BLaER1 (cell line): ENCODE measurements at regions not wholly inside any gene's neighbourhood (a gene's known extent, or its start where the extent isn't known, plus 50 kb on each side); places are given as distances from the start of the nearest gene placed in this dataset.
"Not testable (repeated sequence)": the region's sequence is repeated elsewhere in the genome, so short reads cannot be mapped to it uniquely, and the experiment has no call there.

ENCODE experiments used
- H3K27ac ChIP-seq: shearing (Covaris generic); formaldehyde crosslinking; 2 replicates; pipeline ENCODE4 v1.8.1; 2022
- H3K27me3 ChIP-seq: shearing (Covaris generic); formaldehyde crosslinking; 2 replicates; pipeline ENCODE4 v1.8.1; 2022
- H3K36me3 ChIP-seq: shearing (Covaris generic); formaldehyde crosslinking; 2 replicates; pipeline ENCODE4 v1.8.1; 2022
- H3K4me1 ChIP-seq: shearing (Covaris generic); formaldehyde crosslinking; 2 replicates; pipeline ENCODE4 v1.8.1; 2022
- H3K4me2 ChIP-seq: shearing (Covaris generic); formaldehyde crosslinking; 2 replicates; pipeline ENCODE4 v1.8.1; 2022
- H3K4me3 ChIP-seq: shearing (Covaris generic); formaldehyde crosslinking; 2 replicates; pipeline ENCODE4 v1.8.1; 2022
- H3K9ac ChIP-seq: shearing (Covaris generic); formaldehyde crosslinking; 2 replicates; pipeline ENCODE4 v1.8.1; 2022
- H3K9me3 ChIP-seq: shearing (Covaris generic); formaldehyde crosslinking; 2 replicates; pipeline ENCODE4 v1.8.1; 2022
- H4K20me1 ChIP-seq: shearing (Covaris generic); formaldehyde crosslinking; 2 replicates; pipeline ENCODE4 v1.8.1; 2022
- Cebpa-rat ChIP-seq: shearing (Covaris generic); IDR thresholded peaks from 2 replicates; pipeline ENCODE4 v1.8.1; 2022

DNA sequence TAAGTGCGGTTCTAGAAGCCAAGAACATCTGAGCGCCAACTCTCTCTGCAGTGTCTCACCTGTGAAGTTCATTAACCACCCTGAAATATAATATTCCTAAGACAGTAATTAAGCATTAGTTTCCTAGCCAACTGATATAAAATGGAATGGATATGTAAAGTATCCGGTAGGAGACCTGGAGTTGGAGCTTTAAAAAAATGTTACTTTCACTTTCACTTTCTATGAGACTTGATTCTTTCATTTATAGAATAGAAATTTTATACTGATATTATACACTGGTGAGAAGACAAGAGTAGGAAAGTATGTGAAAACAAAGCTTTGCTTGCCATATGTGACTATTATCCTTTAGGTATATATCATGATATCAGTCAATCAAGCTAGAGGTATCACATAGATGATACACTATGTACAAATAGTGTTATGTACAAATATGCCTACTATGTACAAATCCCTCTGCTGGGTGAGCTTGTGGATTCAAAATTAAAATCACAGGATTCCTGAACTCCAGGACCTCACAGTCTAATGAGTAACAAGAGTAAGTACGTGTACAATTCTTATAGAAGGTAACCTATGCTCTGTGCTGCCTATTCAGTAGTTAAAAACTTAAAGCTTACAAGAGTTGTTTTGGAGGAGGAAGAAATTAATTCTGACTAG, 934.2 kb downstream of the TTLL7 start:
- no peaks in the 10 kb centered on the region for H3K9me3 ChIP-seq
- H3K9ac ChIP-seq = no peak overlapping the region
- no peak for TF ChIP-seq Cebpa-rat
- H3K4me1 ChIP-seq = no peaks in the 10 kb centered on the region
- no peak overlapping the region for H3K4me3 ChIP-seq
- H3K4me2 ChIP-seq = no peak overlapping the region
- no peaks in the 10 kb centered on the region for H3K36me3 ChIP-seq
- no peaks in the 10 kb centered on the region for H3K27me3 ChIP-seq
- H3K27ac ChIP-seq = no peak overlapping the region
- no peaks in the 10 kb centered on the region for H4K20me1 ChIP-seq

DNA sequence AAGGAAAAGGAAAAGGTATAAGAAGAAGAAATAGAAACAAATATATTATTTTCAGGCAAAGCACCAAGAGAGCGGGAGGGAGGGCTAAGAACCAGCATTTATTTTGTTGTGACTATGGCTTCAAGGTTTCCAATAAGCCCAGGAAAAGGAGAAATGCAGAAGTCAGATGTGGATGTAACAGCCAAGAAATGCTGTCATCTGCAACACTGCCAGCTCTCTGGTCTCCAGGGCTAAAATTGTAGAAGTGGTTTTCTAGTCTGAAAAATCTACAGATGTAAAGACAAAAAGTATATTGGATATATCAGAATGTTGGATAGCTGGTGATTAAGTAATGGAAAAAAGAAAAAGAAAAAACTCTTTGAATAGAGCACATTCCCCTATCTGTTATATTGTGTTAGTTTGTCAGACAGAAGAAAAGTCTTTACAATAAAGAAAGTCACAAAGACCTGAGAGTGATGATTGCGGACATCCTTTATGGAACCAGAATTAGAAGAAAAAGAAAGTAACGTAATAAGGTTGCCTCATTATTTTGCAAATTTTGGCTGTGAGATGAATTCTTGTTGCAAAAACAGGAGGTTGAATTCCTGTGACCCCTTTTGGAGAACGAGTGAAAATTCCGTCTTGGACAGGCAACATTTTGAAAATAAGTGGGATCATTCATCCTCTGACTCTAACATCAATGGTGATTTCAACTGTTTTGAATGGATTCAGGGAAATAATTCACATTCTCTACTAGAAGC, 938.1 kb downstream of the TTLL7 start:
- H3K27ac ChIP-seq = no peak overlapping the region
- H3K4me2 ChIP-seq = no peak overlapping the region
- no peak overlapping the region for H3K4me3 ChIP-seq
- H3K9ac ChIP-seq = no peak overlapping the region
- no peaks in the 10 kb centered on the region for H4K20me1 ChIP-seq
- H3K9me3 ChIP-seq = no peaks in the 10 kb centered on the region
- H3K4me1 ChIP-seq = no peaks in the 10 kb centered on the region
- H3K36me3 ChIP-seq = no peaks in the 10 kb centered on the region
- no peak for TF ChIP-seq Cebpa-rat
- no peaks in the 10 kb centered on the region for H3K27me3 ChIP-seq

DNA sequence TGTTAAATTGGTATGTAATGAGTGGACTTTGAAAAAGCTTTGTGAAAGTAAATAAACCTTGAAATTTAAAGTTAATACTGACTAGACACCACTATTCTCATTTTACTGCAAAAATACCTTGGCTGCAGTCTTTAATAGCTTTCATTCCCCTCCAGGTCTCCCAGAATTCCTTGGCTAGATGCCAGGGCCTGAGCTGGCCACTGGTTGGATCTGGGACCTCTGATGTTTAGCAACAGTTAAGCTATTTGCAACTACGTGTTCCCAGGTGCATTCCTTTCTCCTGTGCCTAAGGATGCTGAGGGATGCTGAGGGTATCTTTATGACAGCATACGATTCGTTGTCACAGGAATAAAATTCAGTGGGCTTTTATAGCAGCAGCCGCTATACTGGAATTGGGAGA, 938.7 kb downstream of the TTLL7 start:
- H3K9ac ChIP-seq = no peak overlapping the region
- H3K4me3 ChIP-seq = no peak overlapping the region
- no peaks in the 10 kb centered on the region for H3K9me3 ChIP-seq
- H3K36me3 ChIP-seq = no peaks in the 10 kb centered on the region
- no peaks in the 10 kb centered on the region for H3K4me1 ChIP-seq
- no peaks in the 10 kb centered on the region for H3K27me3 ChIP-seq
- H4K20me1 ChIP-seq = no peaks in the 10 kb centered on the region
- TF ChIP-seq Cebpa-rat = no peak
- no peak overlapping the region for H3K27ac ChIP-seq
- H3K4me2 ChIP-seq = no peak overlapping the region

DNA sequence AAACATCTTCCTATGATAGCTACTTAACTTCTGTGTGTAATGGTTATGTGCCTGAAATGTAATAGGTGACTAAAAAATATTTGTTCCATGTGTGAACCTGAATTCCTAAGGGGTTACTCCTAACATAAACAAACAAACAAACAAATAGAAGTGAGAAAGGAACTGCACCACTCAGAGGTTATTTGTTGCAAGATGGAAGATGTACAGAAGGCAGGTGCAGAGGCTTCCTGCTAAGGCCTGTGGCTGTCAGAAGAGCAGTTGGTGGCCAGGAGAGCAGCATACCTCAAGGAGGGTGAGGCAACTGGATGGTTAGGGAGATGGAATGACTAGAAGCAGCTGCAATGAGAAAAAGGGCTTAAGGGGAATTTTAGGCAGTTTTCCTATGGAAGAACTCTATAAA, 940.6 kb downstream of the TTLL7 start:
- no peak overlapping the region for H3K4me3 ChIP-seq
- no peaks in the 10 kb centered on the region for H3K4me1 ChIP-seq
- TF ChIP-seq Cebpa-rat = no peak
- H3K27me3 ChIP-seq = no peaks in the 10 kb centered on the region
- no peaks in the 10 kb centered on the region for H3K36me3 ChIP-seq
- no peak overlapping the region for H3K27ac ChIP-seq
- no peak overlapping the region for H3K4me2 ChIP-seq
- no peaks in the 10 kb centered on the region for H4K20me1 ChIP-seq
- H3K9me3 ChIP-seq = no peaks in the 10 kb centered on the region
- H3K9ac ChIP-seq = no peak overlapping the region

DNA sequence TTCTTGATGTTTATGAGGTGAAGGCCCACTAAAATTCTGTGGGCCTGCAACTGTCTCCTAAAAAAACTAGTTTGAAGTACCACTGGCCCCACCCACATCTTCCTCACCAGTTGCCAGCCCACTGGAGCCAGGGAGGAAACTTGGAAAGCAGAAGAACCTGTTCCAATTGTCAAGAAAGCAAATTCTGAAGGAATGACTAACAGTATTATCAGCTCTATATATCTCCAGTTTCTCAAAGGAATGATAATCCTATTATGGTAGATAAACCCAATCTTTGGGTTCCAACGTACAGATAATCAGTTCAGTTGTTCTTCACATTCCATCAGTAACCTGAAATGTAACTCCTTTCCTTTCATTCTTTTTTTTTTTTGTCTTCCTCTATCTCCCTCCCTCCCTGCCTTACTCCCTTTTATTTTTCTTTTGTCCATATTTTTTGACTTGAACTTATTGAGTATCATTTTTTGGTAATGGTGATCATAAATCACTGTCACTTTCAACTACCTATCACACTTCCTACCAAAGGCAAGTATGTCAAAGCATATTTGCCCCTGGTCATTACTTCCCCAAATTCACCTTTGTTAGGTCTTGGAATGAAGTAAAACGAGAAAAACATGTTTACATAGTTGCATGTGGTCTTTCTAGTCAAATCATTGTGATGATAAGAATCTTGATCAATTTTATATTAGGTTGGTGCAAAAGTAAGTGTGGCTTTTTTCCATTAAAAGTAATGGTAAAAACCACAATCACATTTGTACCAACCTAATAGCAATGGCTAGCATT, 943.4 kb downstream of the TTLL7 start:
- Histone ChIP-seq H3K4me3 (no peak overlapping the region), H3K27me3 (no peaks in the 10 kb centered on the region), H4K20me1 (no peaks in the 10 kb centered on the region), H3K27ac (no peak overlapping the region), H3K4me1 (no peaks in the 10 kb centered on the region), H3K9ac (no peak overlapping the region), H3K4me2 (no peak overlapping the region), H3K36me3 (no peaks in the 10 kb centered on the region), H3K9me3 (peaks cover 11% of the 10 kb centered on the region)
- no peak for TF ChIP-seq Cebpa-rat

DNA sequence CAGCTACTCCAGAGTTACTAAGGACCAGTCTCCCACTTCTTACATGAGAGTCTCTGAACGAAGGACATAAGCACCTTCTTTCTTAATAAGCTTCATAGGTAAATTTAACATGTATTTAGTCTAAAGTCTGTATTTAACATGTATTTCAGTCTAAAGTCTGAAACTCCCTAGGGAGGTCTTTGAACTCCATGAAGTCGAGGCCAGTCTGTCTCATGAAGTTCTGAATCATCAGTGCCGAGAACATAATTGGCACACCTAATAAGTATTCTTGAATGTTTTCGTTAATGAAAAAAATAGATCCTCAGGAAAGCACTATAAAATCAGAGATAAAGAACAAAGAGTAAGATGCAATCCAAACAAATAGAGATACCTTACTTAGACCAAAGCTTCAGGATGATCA, 945.5 kb downstream of the TTLL7 start:
- Histone ChIP-seq H3K4me2 (no peak overlapping the region), H3K27ac (no peak overlapping the region), H3K27me3 (no peaks in the 10 kb centered on the region), H3K36me3 (no peaks in the 10 kb centered on the region), H3K9me3 (peaks cover 18% of the 10 kb centered on the region), H3K4me3 (no peak overlapping the region), H4K20me1 (no peaks in the 10 kb centered on the region), H3K9ac (no peak overlapping the region), H3K4me1 (no peaks in the 10 kb centered on the region)
- TF ChIP-seq Cebpa-rat = no peak

DNA sequence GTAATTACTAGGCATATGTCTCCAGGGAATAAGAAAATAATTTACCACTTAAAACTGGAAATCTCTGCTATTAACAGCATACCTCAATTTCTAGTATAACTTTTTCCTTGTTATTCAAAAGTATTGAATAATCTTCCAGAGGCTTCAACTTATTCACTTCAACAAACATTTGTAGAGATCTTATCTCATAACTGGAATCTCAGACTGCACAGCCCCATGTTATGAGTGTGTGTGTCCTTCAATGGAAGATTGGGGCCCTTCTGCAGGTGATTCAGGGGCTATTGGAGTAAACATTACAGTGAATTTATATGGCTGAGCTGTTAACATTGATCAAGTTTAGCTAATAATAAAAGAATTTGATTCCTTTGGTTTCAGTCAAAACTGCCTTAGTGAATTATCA, 946.1 kb downstream of the TTLL7 start:
- Histone ChIP-seq H3K4me1 (no peaks in the 10 kb centered on the region), H3K9ac (no peak overlapping the region), H3K27ac (no peak overlapping the region), H3K4me2 (no peak overlapping the region), H4K20me1 (no peaks in the 10 kb centered on the region), H3K9me3 (peaks cover 18% of the 10 kb centered on the region), H3K4me3 (no peak overlapping the region), H3K27me3 (no peaks in the 10 kb centered on the region), H3K36me3 (no peaks in the 10 kb centered on the region)
- no peak for TF ChIP-seq Cebpa-rat

DNA sequence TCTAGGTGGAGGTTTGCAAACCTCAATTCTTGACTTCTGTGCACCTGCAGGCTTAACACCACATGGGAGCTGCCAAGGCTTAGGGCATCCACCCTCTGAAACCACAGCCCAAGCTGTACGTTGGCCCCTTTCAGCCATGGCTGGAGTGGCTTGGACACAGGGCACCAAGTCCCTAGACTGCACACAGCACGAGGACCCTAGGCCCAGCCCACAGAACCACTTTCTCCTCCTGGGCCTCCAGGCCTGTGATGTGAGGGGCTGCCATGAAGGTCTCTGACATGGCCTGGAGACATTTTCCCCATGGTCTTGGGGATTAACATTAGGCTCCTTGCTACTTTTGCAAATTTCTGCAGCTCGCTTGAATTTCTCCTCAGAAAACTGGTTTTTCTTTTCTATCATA, 947.9 kb downstream of the TTLL7 start:
- not testable (repeated sequence) for H3K27ac ChIP-seq, H3K4me2 ChIP-seq, H3K36me3 ChIP-seq, H3K4me3 ChIP-seq, H3K27me3 ChIP-seq, H4K20me1 ChIP-seq, H3K4me1 ChIP-seq, H3K9ac ChIP-seq
- peaks cover 18% of the 10 kb centered on the region for H3K9me3 ChIP-seq

DNA sequence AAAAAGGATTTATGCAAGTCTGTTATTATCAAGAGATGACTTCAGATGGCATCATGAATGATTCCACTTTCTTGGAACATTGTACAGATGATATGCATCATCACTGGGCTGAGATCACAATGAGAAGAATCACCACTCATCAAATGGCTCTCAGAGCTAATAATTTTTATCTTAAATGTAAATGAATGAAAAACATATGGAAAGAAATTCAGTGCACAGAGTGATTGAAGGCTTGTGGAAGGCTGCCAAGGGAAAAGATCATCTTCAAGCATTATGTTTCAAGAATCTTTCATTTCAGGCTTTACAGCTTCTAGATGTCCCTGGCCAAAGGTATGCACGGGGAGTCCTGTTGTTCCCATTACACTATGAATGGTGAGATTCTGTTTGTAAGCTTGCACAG, 955.7 kb downstream of the TTLL7 start:
- TF ChIP-seq Cebpa-rat = no peak
- Histone ChIP-seq H3K9ac (no peak overlapping the region), H4K20me1 (no peaks in the 10 kb centered on the region)

DNA sequence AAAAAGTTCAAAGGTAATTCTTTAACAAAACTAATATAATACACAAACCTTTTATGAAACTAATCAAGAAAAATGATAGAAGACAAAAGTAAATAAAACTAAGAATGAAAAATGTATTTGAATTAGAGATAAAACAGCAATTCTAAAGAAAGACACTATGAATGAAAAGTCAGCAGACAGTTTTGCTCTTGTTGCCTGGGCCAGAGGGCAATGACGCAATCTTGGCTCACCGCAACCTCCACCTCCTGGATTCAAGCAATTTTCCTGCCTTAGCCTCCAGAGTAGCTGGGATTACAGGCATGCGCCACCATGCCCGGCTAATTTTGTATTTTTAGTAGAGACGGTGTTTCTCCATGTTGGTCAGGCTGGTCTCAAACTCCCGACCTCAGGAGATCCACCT, 959.8 kb downstream of the TTLL7 start:
- not testable (repeated sequence) for H3K27ac ChIP-seq, H4K20me1 ChIP-seq, H3K4me3 ChIP-seq, H3K4me2 ChIP-seq, H3K9me3 ChIP-seq, H3K9ac ChIP-seq, H3K27me3 ChIP-seq, H3K36me3 ChIP-seq
- H3K4me1 ChIP-seq = peaks cover 15% of the 10 kb centered on the region

More for the DNA sequence above, 955.7 kb downstream of the TTLL7 start:
- no peak overlapping the region for H3K27ac ChIP-seq
- H3K27me3 ChIP-seq = no peaks in the 10 kb centered on the region
- no peak overlapping the region for H3K4me3 ChIP-seq
- H3K9me3 ChIP-seq = no peaks in the 10 kb centered on the region; the same call in 1 of the 2 replicates
- H3K4me2 ChIP-seq = no peak overlapping the region
- no peaks in the 10 kb centered on the region for H3K36me3 ChIP-seq
- H3K4me1 ChIP-seq = peaks cover 15% of the 10 kb centered on the region
